Hepatocyte (in vitro differentiated cells): ENCODE measurements at regions not wholly inside any gene's neighbourhood (a gene's known extent, or its start where the extent isn't known, plus 50 kb on each side); places are given as distances from the start of the nearest gene placed in this dataset.
A peak's percentile ranks its signal among the peaks of the same experiment; 100 is the strongest.

ENCODE experiments used
- DNase-seq: peaks from one replicate; pipeline ENCODE4 v3.0.0-alpha.2; 2016; ENCODE audit warnings: low spot score
- H2AFZ ChIP-seq: fragments of 200-600 bp; sonication (generic); 2 replicates; pipeline ENCODE4 v1.6.0; 2016; ENCODE audit warnings: antibody characterized with exemption, mild to moderate bottlenecking
- H3K27ac ChIP-seq: fragments of 200-600 bp; sonication (generic); 2 replicates; pipeline ENCODE4 v1.5.1; 2016; ENCODE audit warnings: mild to moderate bottlenecking
- H3K27me3 ChIP-seq: fragments of 200-600 bp; sonication (generic); 2 replicates; pipeline ENCODE4 v1.6.1; 2016
- H3K36me3 ChIP-seq: fragments of 200-600 bp; sonication (generic); replicated peaks from 2 replicates; pipeline ENCODE4 v1.5.1; 2016; ENCODE audit warnings: low read depth; ENCODE audit not compliant: insufficient read depth
- H3K4me1 ChIP-seq: fragments of 200-600 bp; sonication (generic); 2 replicates; pipeline ENCODE4 v1.5.1; 2016; ENCODE audit warnings: mild to moderate bottlenecking, moderate library complexity; ENCODE audit not compliant: insufficient read depth
- H3K4me2 ChIP-seq: fragments of 200-600 bp; sonication (generic); 2 replicates; pipeline ENCODE4 v1.6.0; 2016
- H3K4me3 ChIP-seq: fragments of 200-600 bp; sonication (generic); 2 replicates; pipeline ENCODE4 v1.5.1; 2016; ENCODE audit warnings: mild to moderate bottlenecking
- H3K79me2 ChIP-seq: fragments of 200-600 bp; sonication (generic); 2 replicates; pipeline ENCODE4 v1.6.0; 2017; ENCODE audit warnings: mild to moderate bottlenecking
- H3K9me2 ChIP-seq: fragments of 200-600 bp; sonication (generic); replicated peaks from 2 replicates; pipeline ENCODE4 v1.6.0; 2017; ENCODE audit warnings: mild to moderate bottlenecking; ENCODE audit not compliant: insufficient read depth
- H3K9me3 ChIP-seq: fragments of 200-600 bp; sonication (generic); 2 replicates; pipeline ENCODE4 v1.5.1; 2016; ENCODE audit warnings: low read depth, mild to moderate bottlenecking
- H4K20me1 ChIP-seq: fragments of 200-600 bp; sonication (generic); 2 replicates; pipeline ENCODE4 v1.6.0; 2016; ENCODE audit warnings: mild to moderate bottlenecking; ENCODE audit not compliant: insufficient read depth, poor library complexity, severe bottlenecking
- CTCF ChIP-seq: fragments of 200-600 bp; sonication (generic); IDR thresholded peaks from 2 replicates; pipeline ENCODE4 v1.5.1; 2016; ENCODE audit warnings: antibody characterized with exemption, mild to moderate bottlenecking; ENCODE audit not compliant: poor library complexity
- EZH2 ChIP-seq: fragments of 200-600 bp; sonication (generic); IDR thresholded peaks from 2 replicates; pipeline ENCODE4 v1.6.1; 2016; ENCODE audit warnings: antibody characterized with exemption, mild to moderate bottlenecking, borderline replicate concordance
- EZH2phosphoT487 ChIP-seq: fragments of 200-600 bp; sonication (generic); IDR thresholded peaks from one replicate; pipeline ENCODE4 v1.6.1; 2018; ENCODE audit warnings: antibody characterized with exemption, mild to moderate bottlenecking, low read depth, moderate library complexity; ENCODE audit not compliant: unreplicated experiment, severe bottlenecking
- WGBS: methylation state at CpG from one replicate; pipeline ENCODE4 v1.1.6; 2016; ENCODE audit warnings: low lambda C conversion rate; ENCODE audit errors: missing lambda C conversion rate; 5-methylcytosine and 5-hydroxymethylcytosine counted together

GRCh38 chr1:221303623-221304022 lies 424.4 kb downstream of the HLX start:
- no peak for TF ChIP-seq CTCF
- TF ChIP-seq EZH2 = no peak
- TF ChIP-seq EZH2phosphoT487 = no peak
- Histone ChIP-seq H3K4me3 (no peak overlapping the region), H3K27me3 (no peaks in the 10 kb centered on the region), H3K9me3 (no peaks in the 10 kb centered on the region), H4K20me1 (no peaks in the 10 kb centered on the region), H3K79me2 (no peaks in the 10 kb centered on the region), H2AFZ (no peak overlapping the region), H3K9me2 (no peaks in the 10 kb centered on the region), H3K36me3 (no peaks in the 10 kb centered on the region), H3K4me1 (peaks cover 10% of the 10 kb centered on the region), H3K4me2 (no peak overlapping the region), H3K27ac (no peak overlapping the region)
- 72% methylated on average over 1 of the region's 1 CpG for WGBS
- DNase-seq = no peak

GRCh38 chr1:221306239-221306638 lies 427.0 kb downstream of the HLX start:
- H4K20me1 ChIP-seq = no peaks in the 10 kb centered on the region
- no peaks in the 10 kb centered on the region for H3K79me2 ChIP-seq
- H3K9me3 ChIP-seq = no peaks in the 10 kb centered on the region
- whole genome bisulfite sequencing = 87% methylated on average over 5 of the region's 5 CpGs
- DNase-seq = no peak
- no peak overlapping the region for H3K4me2 ChIP-seq
- peaks cover 10% of the 10 kb centered on the region for H3K4me1 ChIP-seq
- H3K36me3 ChIP-seq = no peaks in the 10 kb centered on the region
- H2AFZ ChIP-seq = no peak overlapping the region
- no peaks in the 10 kb centered on the region for H3K9me2 ChIP-seq
- H3K4me3 ChIP-seq = no peak overlapping the region
- no peaks in the 10 kb centered on the region for H3K27me3 ChIP-seq
- TF ChIP-seq EZH2 = no peak
- TF ChIP-seq CTCF = no peak
- TF ChIP-seq EZH2phosphoT487 = no peak
- H3K27ac ChIP-seq = no peak overlapping the region

- no peak overlapping the region for H3K27ac ChIP-seq
- TF ChIP-seq EZH2 (no peak), CTCF (no peak), EZH2phosphoT487 (no peak)
- WGBS = 53% methylated on average over 10 of the region's 10 CpGs
- H3K9me3 ChIP-seq = no peaks in the 10 kb centered on the region
- H4K20me1 ChIP-seq = no peaks in the 10 kb centered on the region
- H3K4me1 ChIP-seq = no peaks in the 10 kb centered on the region
- H3K4me2 ChIP-seq = no peak overlapping the region
- no peaks in the 10 kb centered on the region for H3K36me3 ChIP-seq
- H3K27me3 ChIP-seq = no peaks in the 10 kb centered on the region
- H2AFZ ChIP-seq = no peak overlapping the region
- H3K79me2 ChIP-seq = no peaks in the 10 kb centered on the region
- DNase-seq = peak; percentile 27
- no peaks in the 10 kb centered on the region for H3K9me2 ChIP-seq
- H3K4me3 ChIP-seq = no peak overlapping the region
Measured at GRCh38 chr1:221308534-221309511, 429.6 kb downstream of the HLX start.
